Activated CD8-positive, alpha-beta T cell treated with anti-CD3 and anti-CD28 coated beads, Interleukin-2, amount 10 ng/mL, durations not matched to agents 7 days and 5 days (primary cell): ENCODE measurements at regions not wholly inside any gene's neighbourhood (a gene's known extent, or its start where the extent isn't known, plus 50 kb on each side); places are given as distances from the start of the nearest gene placed in this dataset.
"Not testable (repeated sequence)": the region's sequence is repeated elsewhere in the genome, so short reads cannot be mapped to it uniquely, and the experiment has no call there.

Source experiments
- ATAC-seq: fragments of 150-1000 bp; cut with Tn5 transposase; one replicate; pipeline ENCODE4 v1.10.0; 2021; ENCODE audit warnings: moderate library complexity
- CTCF ChIA-PET: fragments of 350-600 bp; sonication (Branson Sonifier 250); formaldehyde crosslinking; loops from one replicate; lab custom pipeline; 2021; ENCODE audit warnings: antibody characterized with exemption; lab: Charles Lee
- POLR2A ChIA-PET: fragments of 350-600 bp; sonication (Branson Sonifier 250); formaldehyde crosslinking; loops from one replicate; lab custom pipeline; 2021; ENCODE audit warnings: antibody characterized with exemption; lab: Charles Lee
- DNase-seq: peaks from one replicate; pipeline ENCODE4 v3.0.0-alpha.2; 2020
- H3K27ac Mint-ChIP-seq: one replicate; pipeline ENCODE4 v1.8.0; 2021; ENCODE audit warnings: mild to moderate bottlenecking, mixed read lengths
- H3K27me3 Mint-ChIP-seq: one replicate; pipeline ENCODE4 v1.8.0; 2021; ENCODE audit warnings: low read depth, mixed read lengths
- H3K36me3 Mint-ChIP-seq: one replicate; pipeline ENCODE4 v1.8.0; 2021; ENCODE audit warnings: low read depth, mixed read lengths
- H3K4me1 Mint-ChIP-seq: one replicate; pipeline ENCODE4 v1.8.0; 2021; ENCODE audit warnings: low read depth, mixed read lengths
- H3K4me3 Mint-ChIP-seq: one replicate; pipeline ENCODE4 v1.8.0; 2021; ENCODE audit warnings: mild to moderate bottlenecking, mixed read lengths
- H3K9me3 Mint-ChIP-seq: one replicate; pipeline ENCODE4 v1.8.0; 2022; ENCODE audit warnings: mixed read lengths; ENCODE audit not compliant: insufficient read depth

DNA sequence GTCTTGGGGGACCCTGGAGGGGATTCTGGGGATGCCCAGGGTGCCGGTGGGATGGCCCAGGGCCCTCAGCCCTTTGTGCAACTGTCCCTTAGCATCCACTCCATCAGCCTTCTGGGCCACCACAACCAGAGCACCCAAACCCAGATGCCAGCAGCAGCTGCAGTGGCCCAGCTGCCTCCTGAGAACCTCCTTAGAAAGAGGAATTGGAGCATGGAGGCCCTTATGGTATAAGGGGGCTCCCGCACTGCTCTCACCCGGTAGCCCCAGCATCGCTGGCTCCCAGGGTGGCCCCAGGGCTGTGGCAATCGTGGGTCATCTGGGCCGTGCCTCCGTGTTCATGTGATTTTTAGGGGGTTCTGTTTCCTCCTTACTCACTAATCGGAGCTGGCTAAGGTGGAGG is 463.3 kb downstream of the ICE1 start:
- DNase-seq = no peak
- Mint-ChIP-seq H3K27me3 (peaks cover 2% of the 10 kb centered on the region), H3K4me3 (no peak overlapping the region)

DNA sequence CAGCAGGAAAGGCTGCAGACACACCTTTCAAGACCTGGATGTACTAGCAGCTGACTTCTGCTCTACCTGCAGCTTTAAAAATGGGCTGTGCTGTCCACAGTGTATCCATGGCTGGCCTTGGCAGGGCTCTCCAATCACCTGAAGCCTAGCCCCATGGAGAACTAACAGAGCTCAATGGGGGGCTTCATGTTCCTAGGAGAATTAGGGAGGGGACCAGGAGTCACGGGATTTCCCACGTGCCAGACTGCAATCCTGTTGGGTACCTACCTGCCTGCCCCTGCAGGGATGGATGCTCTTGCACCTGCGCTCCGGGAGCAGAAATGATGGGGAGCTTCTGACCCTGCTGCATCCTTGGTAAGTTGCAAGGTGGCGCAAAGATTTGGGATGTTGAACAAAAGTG is 462.1 kb downstream of the ICE1 start:
- POLR2A ChIA-PET = no interaction called here
- no peaks in the 10 kb centered on the region for H3K36me3 Mint-ChIP-seq
- no peaks in the 10 kb centered on the region for H3K4me1 Mint-ChIP-seq
- no peak for DNase-seq
- H3K4me3 Mint-ChIP-seq = no peak overlapping the region
- H3K27me3 Mint-ChIP-seq = peaks cover 2% of the 10 kb centered on the region
- H3K27ac Mint-ChIP-seq = no peak overlapping the region
- CTCF ChIA-PET = no interaction called here
- ATAC-seq = no peak
- H3K9me3 Mint-ChIP-seq = no peaks in the 10 kb centered on the region

More for the DNA sequence above, 463.3 kb downstream of the ICE1 start:
- ATAC-seq = no peak
- ChIA-PET CTCF (no interaction called here), POLR2A (no interaction called here)
- Mint-ChIP-seq H3K36me3 (no peaks in the 10 kb centered on the region), H3K9me3 (no peaks in the 10 kb centered on the region), H3K4me1 (no peaks in the 10 kb centered on the region), H3K27ac (no peak overlapping the region)

- H3K27ac Mint-ChIP-seq = no peak overlapping the region
- CTCF ChIA-PET = interaction anchor here (0.6 kb wide), 1 partner anchor 11 kb away, joined by 3 read pairs; no protein-coding TSS in a partner anchor
These were observed 461.1 kb downstream of the ICE1 start for GRCh38 chr5:5883562-5883961.

GRCh38 chr5:5883146-5883545 is 460.7 kb downstream of the ICE1 start:
- ATAC-seq (no peak), DNase-seq (no peak)
- Mint-ChIP-seq H3K27me3 (no peaks in the 10 kb centered on the region), H3K4me1 (no peaks in the 10 kb centered on the region), H3K9me3 (no peaks in the 10 kb centered on the region), H3K4me3 (no peak overlapping the region), H3K36me3 (no peaks in the 10 kb centered on the region), H3K27ac (no peak overlapping the region)
- CTCF ChIA-PET = interaction anchor here (0.6 kb wide), 1 partner anchor 11 kb away, joined by 3 read pairs; no protein-coding TSS in a partner anchor
- POLR2A ChIA-PET = no interaction called here

More at GRCh38 chr5:5883562-5883961, 461.1 kb downstream of the ICE1 start:
- POLR2A ChIA-PET = no interaction called here
- no peak overlapping the region for H3K4me3 Mint-ChIP-seq
- no peaks in the 10 kb centered on the region for H3K9me3 Mint-ChIP-seq
- H3K36me3 Mint-ChIP-seq = no peaks in the 10 kb centered on the region
- peaks cover 2% of the 10 kb centered on the region for H3K27me3 Mint-ChIP-seq
- H3K4me1 Mint-ChIP-seq = no peaks in the 10 kb centered on the region
- DNase-seq (no peak), ATAC-seq (no peak)

DNA sequence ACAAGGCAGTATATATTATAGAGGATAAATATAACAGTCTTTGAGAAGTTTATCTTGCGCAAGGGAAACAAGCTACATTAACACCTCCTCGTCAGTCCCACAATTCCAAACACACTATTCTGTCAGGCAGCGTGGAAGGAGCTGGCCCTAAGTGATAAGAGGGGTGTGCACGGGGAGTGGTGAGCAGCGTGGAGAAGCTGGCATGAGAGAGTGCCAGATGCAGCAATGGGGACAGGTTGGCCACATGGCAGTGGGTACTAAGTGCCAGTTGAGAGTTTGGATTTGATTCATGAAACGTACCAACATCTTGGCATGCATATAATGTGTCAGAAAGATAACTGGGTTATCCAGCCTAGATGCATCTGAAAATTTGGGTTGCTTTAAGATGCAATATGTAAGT is 460.2 kb downstream of the ICE1 start:
- no peak overlapping the region for H3K27ac Mint-ChIP-seq
- H3K4me1 Mint-ChIP-seq = no peaks in the 10 kb centered on the region
- H3K9me3 Mint-ChIP-seq = no peaks in the 10 kb centered on the region
- ChIA-PET CTCF (no interaction called here), POLR2A (no interaction called here)
- ATAC-seq (no peak), DNase-seq (no peak)
- no peaks in the 10 kb centered on the region for H3K27me3 Mint-ChIP-seq
- H3K36me3 Mint-ChIP-seq = no peaks in the 10 kb centered on the region
- H3K4me3 Mint-ChIP-seq = no peak overlapping the region

DNA sequence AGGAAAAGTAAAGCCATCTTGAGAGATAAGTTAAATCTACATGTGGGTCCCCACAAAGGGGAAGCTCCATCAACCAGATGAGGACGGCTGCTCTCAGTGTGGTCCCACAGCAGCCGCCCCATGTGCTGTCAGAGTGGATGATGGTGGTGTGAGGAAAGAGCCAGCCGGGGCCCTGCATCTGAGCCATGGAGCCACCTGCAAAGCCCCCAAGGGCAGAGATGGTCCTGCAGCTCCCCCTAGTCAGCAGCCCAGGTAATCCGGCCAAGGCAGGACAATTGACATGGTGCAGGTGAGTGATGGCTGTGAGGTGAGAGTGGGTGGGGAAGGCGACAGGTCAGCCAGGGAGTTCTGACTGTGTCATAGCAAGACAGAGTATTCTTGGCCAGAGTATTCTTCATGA is 458.8 kb downstream of the ICE1 start:
- POLR2A ChIA-PET = no interaction called here

GRCh38 chr5:5880077-5880763 is 457.7 kb downstream of the ICE1 start:
- Mint-ChIP-seq H3K27me3 (peaks cover 3% of the 10 kb centered on the region), H3K4me1 (no peaks in the 10 kb centered on the region), H3K4me3 (no peak overlapping the region), H3K27ac (no peak overlapping the region), H3K36me3 (no peaks in the 10 kb centered on the region), H3K9me3 (no peaks in the 10 kb centered on the region)
- DNase-seq (no peak), ATAC-seq (no peak)
- CTCF ChIA-PET = no interaction called here
- POLR2A ChIA-PET = no interaction called here

More for the DNA sequence above, 458.8 kb downstream of the ICE1 start:
- H3K27me3 Mint-ChIP-seq = no peaks in the 10 kb centered on the region
- no peaks in the 10 kb centered on the region for H3K36me3 Mint-ChIP-seq
- no peak overlapping the region for H3K27ac Mint-ChIP-seq
- H3K4me3 Mint-ChIP-seq = no peak overlapping the region
- H3K9me3 Mint-ChIP-seq = no peaks in the 10 kb centered on the region
- ATAC-seq = no peak
- no peaks in the 10 kb centered on the region for H3K4me1 Mint-ChIP-seq
- no peak for DNase-seq
- CTCF ChIA-PET = no interaction called here

DNA sequence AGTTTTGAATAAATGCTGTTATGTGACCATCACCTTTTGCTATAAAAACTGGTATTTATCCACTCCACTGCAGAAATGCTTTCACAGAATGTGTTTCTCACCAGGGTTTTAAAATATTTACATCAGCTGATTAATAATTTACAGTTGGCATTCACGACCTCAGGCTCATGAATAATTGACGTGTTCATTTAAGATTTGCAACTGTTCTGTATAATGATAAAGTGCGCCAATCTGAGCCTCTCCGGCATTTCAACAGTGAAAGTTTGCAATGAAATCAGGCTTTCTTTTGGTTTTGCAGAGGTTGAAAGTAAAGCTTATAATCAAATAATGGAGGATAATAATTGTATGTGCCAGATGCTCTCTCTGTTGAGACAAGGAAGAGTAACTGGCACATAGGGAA is 434.9 kb downstream of the ICE1 start:
- H3K9me3 Mint-ChIP-seq = no peaks in the 10 kb centered on the region
- H3K36me3 Mint-ChIP-seq = no peaks in the 10 kb centered on the region

DNA sequence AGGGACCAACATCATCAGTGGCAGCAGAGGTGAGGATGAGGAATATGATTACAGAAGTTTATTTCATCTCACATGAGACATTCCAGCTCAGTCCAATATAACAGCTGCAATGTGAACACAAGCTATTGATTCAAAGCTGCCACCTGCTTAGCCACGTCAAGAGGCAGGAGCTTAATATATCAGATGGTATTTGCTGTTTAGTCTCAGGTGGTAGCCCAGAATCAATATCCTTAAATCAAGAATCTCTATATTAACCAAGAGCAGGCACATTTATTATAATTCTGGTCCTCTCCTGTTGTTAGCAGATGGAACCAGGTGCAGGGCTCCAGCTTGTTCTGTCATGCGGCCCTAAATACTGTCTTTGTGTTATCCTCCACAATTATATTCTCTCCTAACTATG is 431.6 kb downstream of the ICE1 start:
- POLR2A ChIA-PET = no interaction called here
- H3K4me3 Mint-ChIP-seq = no peak overlapping the region
- no peaks in the 10 kb centered on the region for H3K27me3 Mint-ChIP-seq
- H3K9me3 Mint-ChIP-seq = no peaks in the 10 kb centered on the region
- H3K36me3 Mint-ChIP-seq = no peaks in the 10 kb centered on the region
- H3K4me1 Mint-ChIP-seq = no peaks in the 10 kb centered on the region
- CTCF ChIA-PET = no interaction called here
- ATAC-seq = no peak
- H3K27ac Mint-ChIP-seq = no peak overlapping the region
- no peak for DNase-seq

More for the DNA sequence above, 434.9 kb downstream of the ICE1 start:
- Mint-ChIP-seq H3K4me1 (no peaks in the 10 kb centered on the region), H3K27ac (no peak overlapping the region), H3K27me3 (no peaks in the 10 kb centered on the region), H3K4me3 (no peak overlapping the region)
- ChIA-PET POLR2A (no interaction called here), CTCF (no interaction called here)
- ATAC-seq (no peak), DNase-seq (no peak)

DNA sequence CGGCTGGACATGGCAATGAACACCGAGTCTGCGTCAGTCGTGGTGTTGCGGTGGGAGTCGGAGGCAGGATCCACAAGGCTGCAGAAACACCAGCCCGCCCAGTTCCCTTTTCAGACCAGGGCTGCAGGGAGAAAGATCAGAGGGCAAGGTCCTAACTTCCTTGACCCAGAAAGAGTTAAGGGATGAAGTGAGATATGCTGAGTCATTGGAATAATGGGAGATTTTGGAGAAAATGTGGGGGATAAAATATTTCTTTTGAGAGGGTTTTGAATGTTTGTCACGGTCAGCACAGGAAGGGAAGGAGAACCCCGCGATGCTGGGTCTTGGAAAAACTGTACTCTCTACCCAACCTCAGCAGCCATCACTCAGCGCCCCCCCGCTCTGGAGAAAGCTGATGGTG is 416.0 kb downstream of the ICE1 start:
- CTCF ChIA-PET = interaction anchor here (1.4 kb wide), 1 partner anchor 341 kb away, joined by 3 read pairs; no protein-coding TSS in a partner anchor
- ATAC-seq (no peak), DNase-seq (no peak)
- H3K4me3 Mint-ChIP-seq = no peak overlapping the region
- H3K9me3 Mint-ChIP-seq = no peaks in the 10 kb centered on the region
- POLR2A ChIA-PET = no interaction called here
- H3K4me1 Mint-ChIP-seq = no peaks in the 10 kb centered on the region
- no peaks in the 10 kb centered on the region for H3K36me3 Mint-ChIP-seq
- H3K27ac Mint-ChIP-seq = no peak overlapping the region
- H3K27me3 Mint-ChIP-seq = no peaks in the 10 kb centered on the region

GRCh38 chr5:5831622-5832021 is 409.1 kb downstream of the ICE1 start:
- H3K9me3 Mint-ChIP-seq, H3K36me3 Mint-ChIP-seq, H3K4me1 Mint-ChIP-seq, H3K27me3 Mint-ChIP-seq, H3K4me3 Mint-ChIP-seq, ATAC-seq, H3K27ac Mint-ChIP-seq, DNase-seq, POLR2A ChIA-PET, CTCF ChIA-PET: not testable (repeated sequence)

DNA sequence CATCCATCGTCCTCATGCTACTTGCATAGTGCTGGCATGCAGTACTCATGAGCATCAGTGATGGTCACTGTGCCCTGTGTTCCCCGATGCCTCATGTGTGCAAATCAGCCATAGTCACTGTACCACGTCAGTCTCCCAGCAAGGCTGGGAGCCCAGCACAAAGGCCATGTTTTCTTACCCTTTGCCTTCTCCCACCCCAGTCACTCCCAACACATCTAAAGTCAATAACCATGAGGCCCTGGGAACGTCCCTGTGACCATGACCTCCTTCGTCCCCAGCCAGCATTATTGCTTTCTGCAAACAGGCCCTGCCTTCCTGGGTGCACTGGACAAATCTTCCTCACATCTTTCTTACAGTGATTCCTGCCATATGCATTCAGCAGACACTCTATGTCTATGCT is 406.1 kb downstream of the ICE1 start:
- no peaks in the 10 kb centered on the region for H3K4me1 Mint-ChIP-seq
- no peak overlapping the region for H3K27ac Mint-ChIP-seq
- H3K36me3 Mint-ChIP-seq = no peaks in the 10 kb centered on the region
- H3K4me3 Mint-ChIP-seq = no peak overlapping the region
- ATAC-seq (no peak), DNase-seq (no peak)
- ChIA-PET POLR2A (no interaction called here), CTCF (no interaction called here)
- H3K27me3 Mint-ChIP-seq = no peaks in the 10 kb centered on the region
- no peaks in the 10 kb centered on the region for H3K9me3 Mint-ChIP-seq

DNA sequence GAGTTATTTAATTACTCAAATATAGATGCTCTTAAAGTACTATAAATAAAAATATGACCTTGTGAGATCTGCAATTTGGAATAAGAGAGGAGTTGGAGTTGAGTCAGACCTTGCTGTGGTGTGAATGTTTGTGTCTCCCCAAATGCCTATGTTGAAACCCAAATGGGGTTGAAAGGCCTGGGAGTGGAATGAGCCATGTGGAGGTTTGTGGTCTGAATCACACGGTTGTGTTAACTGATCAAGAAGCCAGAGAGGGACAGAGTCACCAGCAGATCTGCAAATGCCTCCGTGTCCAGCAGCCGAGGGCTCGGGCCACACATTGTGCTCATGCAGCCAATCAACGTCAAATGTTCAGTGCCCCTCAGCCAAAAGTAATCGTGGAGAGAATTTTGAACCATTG is 404.4 kb downstream of the ICE1 start:
- Mint-ChIP-seq H3K36me3 (no peaks in the 10 kb centered on the region), H3K4me3 (no peak overlapping the region), H3K4me1 (no peaks in the 10 kb centered on the region), H3K27ac (no peak overlapping the region), H3K27me3 (no peaks in the 10 kb centered on the region), H3K9me3 (no peaks in the 10 kb centered on the region)
- ATAC-seq (no peak), DNase-seq (no peak)
- ChIA-PET POLR2A (no interaction called here), CTCF (no interaction called here)
